ENCODE measurements at regions not wholly inside any gene's neighbourhood (a gene's known extent, or its start where the extent isn't known, plus 50 kb on each side); places are given as distances from the start of the nearest gene placed in this dataset.

DNA sequence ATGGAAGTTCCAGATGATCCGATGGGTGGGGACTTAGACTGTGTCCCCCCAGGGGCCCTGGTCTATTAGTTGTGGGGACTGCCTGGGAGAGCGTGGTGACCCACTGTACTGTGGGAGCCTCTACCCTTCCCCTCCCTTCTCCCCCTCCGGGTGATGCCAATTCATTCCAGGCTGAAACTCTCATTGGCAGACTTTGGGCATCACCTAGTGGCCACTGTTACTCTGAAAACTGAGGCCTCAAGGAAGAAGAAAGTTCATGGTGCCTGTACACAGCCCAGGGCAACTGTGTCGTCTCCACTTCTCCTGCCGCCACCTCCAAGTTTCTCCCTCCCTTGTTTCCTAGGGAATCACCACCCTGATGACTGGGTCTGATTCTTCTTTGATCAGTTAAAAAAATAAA lies 173.6 kb upstream of the ALG10B start:
- Histone ChIP-seq H4K91ac (ENCODE audit: insufficient read length, low read depth, low read length) (no peak overlapping the region), H4K20me1 (ENCODE audit: control insufficient read depth, insufficient read depth, insufficient read length) (no peaks in the 10 kb centered on the region), H2BK12ac (ENCODE audit: insufficient read length, low read depth, low read length) (no peak overlapping the region), H4K5ac (ENCODE audit: insufficient read length, low read depth, low read length) (no peak overlapping the region), H2AK5ac (ENCODE audit: insufficient read length, low read length) (no peak overlapping the region), H2BK15ac (ENCODE audit: low read depth, low read length) (no peak overlapping the region), H3K18ac (ENCODE audit: insufficient read length, low read depth, low read length) (no peak overlapping the region), H2BK120ac (ENCODE audit: low read depth, low read length, poor library complexity, severe bottlenecking) (no peak overlapping the region), H3K4me2 (ENCODE audit: insufficient read depth, insufficient read length, low read length) (no peak overlapping the region), H2BK20ac (ENCODE audit: low read depth, low read length, poor library complexity, severe bottlenecking) (no peak overlapping the region), H3K79me1 (ENCODE audit: insufficient read depth, low read depth, low read length, poor library complexity, severe bottlenecking) (no peaks in the 10 kb centered on the region), H2BK5ac (ENCODE audit: insufficient read length, low read length) (no peak overlapping the region), H3K14ac (ENCODE audit: insufficient read depth, low read length) (no peak overlapping the region), H3K23me2 (ENCODE audit: insufficient read length, low read depth, low read length, poor library complexity, severe bottlenecking) (no peaks in the 10 kb centered on the region), H3K4me1 (ENCODE audit: insufficient read depth, low read length) (no peaks in the 10 kb centered on the region), H4K8ac (replicated peaks; ENCODE audit: insufficient read length, low read depth, low read length) (no peak overlapping the region), H3K27ac (ENCODE audit: insufficient read length, low read depth, low read length) (no peak overlapping the region), H3K23ac (ENCODE audit: insufficient read length, low read depth, low read length) (no peak overlapping the region), H3K9ac (ENCODE audit: extremely low read depth, insufficient read length, low read length) (no peak overlapping the region), H3K9me3 (ENCODE audit: control insufficient read depth, low read depth, low read length) (peaks cover 89% of the 10 kb centered on the region), H3K79me2 (ENCODE audit: insufficient read depth, low read length) (no peaks in the 10 kb centered on the region), H3K27me3 (ENCODE audit: insufficient read depth, low read length) (no peaks in the 10 kb centered on the region), H3K4ac (ENCODE audit: low read depth, low read length) (no peak overlapping the region), H2AFZ (ENCODE audit: low read length) (no peak overlapping the region), H3T11ph (ENCODE audit: low read length) (no peak overlapping the region), H3K56ac (ENCODE audit: insufficient read length, low read depth, low read length) (no peak overlapping the region)
- Mint-ChIP-seq H3K36me3 (ENCODE audit: insufficient read depth in 1 of 3, low read depth in 3 of 3) (peaks cover 0 to 27% (median 22%) of the 10 kb centered on the region in 3 experiments; a peak in 6 of 7 replicates), H3K27ac (no peak overlapping the region), H3K4me1 (no peaks in the 10 kb centered on the region), H3K27me3 (ENCODE audit: low read depth) (peaks cover 1% of the 10 kb centered on the region), H3K4me3 (no peak overlapping the region), H3K9me3 (peaks cover 88 to 97% of the 10 kb centered on the region in 2 experiments)
- WGBS (ENCODE audit: extremely low coverage, insufficient read length, low lambda C conversion rate), result no CpG with 5 or more reads among the region's 5 CpGs
- TF ChIP-seq, protein P1, sequence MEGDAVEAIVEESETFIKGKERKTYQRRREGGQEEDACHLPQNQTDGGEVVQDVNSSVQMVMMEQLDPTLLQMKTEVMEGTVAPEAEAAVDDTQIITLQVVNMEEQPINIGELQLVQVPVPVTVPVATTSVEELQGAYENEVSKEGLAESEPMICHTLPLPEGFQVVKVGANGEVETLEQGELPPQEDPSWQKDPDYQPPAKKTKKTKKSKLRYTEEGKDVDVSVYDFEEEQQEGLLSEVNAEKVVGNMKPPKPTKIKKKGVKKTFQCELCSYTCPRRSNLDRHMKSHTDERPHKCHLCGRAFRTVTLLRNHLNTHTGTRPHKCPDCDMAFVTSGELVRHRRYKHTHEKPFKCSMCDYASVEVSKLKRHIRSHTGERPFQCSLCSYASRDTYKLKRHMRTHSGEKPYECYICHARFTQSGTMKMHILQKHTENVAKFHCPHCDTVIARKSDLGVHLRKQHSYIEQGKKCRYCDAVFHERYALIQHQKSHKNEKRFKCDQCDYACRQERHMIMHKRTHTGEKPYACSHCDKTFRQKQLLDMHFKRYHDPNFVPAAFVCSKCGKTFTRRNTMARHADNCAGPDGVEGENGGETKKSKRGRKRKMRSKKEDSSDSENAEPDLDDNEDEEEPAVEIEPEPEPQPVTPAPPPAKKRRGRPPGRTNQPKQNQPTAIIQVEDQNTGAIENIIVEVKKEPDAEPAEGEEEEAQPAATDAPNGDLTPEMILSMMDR (conservative IDR thresholded peaks at IDR 0.05), result no peak
- no peak for DNase-seq
